VCaP (cell line): ENCODE measurements at regions not wholly inside any gene's neighbourhood (a gene's known extent, or its start where the extent isn't known, plus 50 kb on each side); places are given as distances from the start of the nearest gene placed in this dataset.
"Not testable (repeated sequence)": the region's sequence is repeated elsewhere in the genome, so short reads cannot be mapped to it uniquely, and the experiment has no call there.

Experiments used
- H3K27ac ChIP-seq: fragments of 450-650 bp; 2 replicates; pipeline ENCODE4 v1.5.1; 2017
- TF ChIP-seq, protein P1 (sequence below): fragments of 450-650 bp; conservative IDR thresholded peaks from 2 replicates; pipeline ENCODE4 v1.5.1; 2017; ENCODE audit warnings: mild to moderate bottlenecking, moderate library complexity

DNA sequence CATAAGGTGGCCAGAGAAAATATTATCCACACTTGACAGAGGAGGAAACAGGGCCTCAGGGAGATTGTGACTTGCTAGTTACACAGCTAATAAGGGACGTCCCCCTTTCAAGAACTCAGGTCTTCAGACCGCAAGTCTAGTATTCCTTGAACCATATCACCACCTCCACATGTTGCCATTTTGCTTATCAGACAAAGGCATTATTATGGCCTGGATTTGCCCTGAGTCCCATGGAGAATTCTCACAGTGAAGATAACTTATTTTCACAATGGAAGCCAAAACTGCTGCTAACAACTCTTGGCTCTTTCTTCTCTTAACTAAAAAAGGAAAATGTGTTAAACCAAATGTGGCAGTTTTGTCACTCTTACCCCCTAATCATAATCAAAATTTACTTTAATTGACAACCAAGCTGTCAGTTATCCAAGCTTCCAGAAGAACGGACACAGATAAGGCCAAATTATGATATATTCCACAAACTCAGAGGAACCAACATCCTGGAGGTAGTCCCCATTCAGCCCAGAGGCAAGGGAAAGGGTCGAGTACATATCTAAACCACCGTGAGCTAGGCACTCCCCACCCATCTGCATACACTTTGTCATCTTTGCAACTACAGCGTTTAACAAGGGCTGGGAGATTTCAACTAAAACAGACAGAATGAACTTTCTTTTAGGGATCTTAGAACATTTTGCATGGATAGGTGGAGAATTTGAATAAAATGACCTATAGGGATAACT is 63.6 kb upstream of the THBS1 start:
- TF ChIP-seq, protein P1, sequence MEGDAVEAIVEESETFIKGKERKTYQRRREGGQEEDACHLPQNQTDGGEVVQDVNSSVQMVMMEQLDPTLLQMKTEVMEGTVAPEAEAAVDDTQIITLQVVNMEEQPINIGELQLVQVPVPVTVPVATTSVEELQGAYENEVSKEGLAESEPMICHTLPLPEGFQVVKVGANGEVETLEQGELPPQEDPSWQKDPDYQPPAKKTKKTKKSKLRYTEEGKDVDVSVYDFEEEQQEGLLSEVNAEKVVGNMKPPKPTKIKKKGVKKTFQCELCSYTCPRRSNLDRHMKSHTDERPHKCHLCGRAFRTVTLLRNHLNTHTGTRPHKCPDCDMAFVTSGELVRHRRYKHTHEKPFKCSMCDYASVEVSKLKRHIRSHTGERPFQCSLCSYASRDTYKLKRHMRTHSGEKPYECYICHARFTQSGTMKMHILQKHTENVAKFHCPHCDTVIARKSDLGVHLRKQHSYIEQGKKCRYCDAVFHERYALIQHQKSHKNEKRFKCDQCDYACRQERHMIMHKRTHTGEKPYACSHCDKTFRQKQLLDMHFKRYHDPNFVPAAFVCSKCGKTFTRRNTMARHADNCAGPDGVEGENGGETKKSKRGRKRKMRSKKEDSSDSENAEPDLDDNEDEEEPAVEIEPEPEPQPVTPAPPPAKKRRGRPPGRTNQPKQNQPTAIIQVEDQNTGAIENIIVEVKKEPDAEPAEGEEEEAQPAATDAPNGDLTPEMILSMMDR, result no peak

DNA sequence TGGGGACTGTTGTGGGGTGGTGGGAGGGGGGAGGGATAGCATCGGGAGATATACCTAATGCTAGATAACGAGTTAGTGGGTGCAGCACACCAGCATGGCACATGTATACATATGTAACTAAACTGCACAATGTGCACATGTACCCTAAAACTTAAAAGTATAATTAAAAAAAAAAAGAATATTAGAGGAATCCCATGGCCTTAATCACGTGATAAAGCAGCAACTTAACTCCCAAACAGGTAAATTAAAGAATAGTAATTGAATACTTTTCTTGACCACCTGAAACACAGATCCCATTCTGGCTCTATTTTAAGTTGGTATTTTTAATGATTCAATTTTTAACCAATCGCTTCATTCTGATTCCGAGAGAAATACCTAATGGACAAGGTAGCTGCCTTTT is 56.9 kb upstream of the THBS1 start:
- not testable (repeated sequence) for H3K27ac ChIP-seq

More for the DNA sequence above, 63.6 kb upstream of the THBS1 start:
- no peak overlapping the region for H3K27ac ChIP-seq

- peak overlapping the region; percentile 92 for H3K27ac ChIP-seq
- TF ChIP-seq, protein P1, result no peak
These were observed 51.4 kb upstream of the THBS1 start for GRCh38 chr15:39529457-39529856.

GRCh38 chr15:39530480-39531342 is 50.2 kb upstream of the THBS1 start:
- TF ChIP-seq, protein P1, result no peak
- peak overlapping the region; percentile 92 for H3K27ac ChIP-seq
